Transverse colon (tissue), 4 donors: ENCODE measurements at regions not wholly inside any gene's neighbourhood (a gene's known extent, or its start where the extent isn't known, plus 50 kb on each side); places are given as distances from the start of the nearest gene placed in this dataset.

Experiments used
- CTCF ChIP-seq, 5 experiments: fragments of 200-600 bp in 3 of 5; fragments of 450-650 bp in 2 of 5; sonication (generic) in 3 of 5; IDR thresholded peaks; 1 replicate in 2 of 5; 2 replicates in 3 of 5; pipeline ENCODE4 v1.5.1; 2016 to 2017; ENCODE audit warnings: antibody characterized with exemption in 5 of 5, inconsistent platforms in 3 of 5, mild to moderate bottlenecking in 2 of 5, moderate library complexity in 1 of 5
- EP300 ChIP-seq: sonication (generic); formaldehyde crosslinking; IDR thresholded peaks from one replicate; pipeline ENCODE4 v1.6.1; 2017; ENCODE audit warnings: antibody characterized with exemption, low read depth
- POLR2A ChIP-seq: fragments of 450-650 bp; IDR thresholded peaks from one replicate; pipeline ENCODE4 v1.6.1; 2016; ENCODE audit warnings: antibody characterized with exemption, mild to moderate bottlenecking, moderate library complexity
- POLR2AphosphoS5 ChIP-seq, 3 donors: sonication (generic); formaldehyde crosslinking; IDR thresholded peaks; one replicate each; pipeline ENCODE4 v1.6.1; 2016; ENCODE audit warnings: antibody characterized with exemption in 3 of 3

GRCh38 chr1:230541306-230541705 is 101.0 kb upstream of the COG2 start:
- TF ChIP-seq CTCF (IDR thresholded peaks at IDR 0.05) (no peak), POLR2AphosphoS5 (IDR thresholded peaks at IDR 0.05) (no peak), POLR2A (no peak), EP300 (no peak)
